Skeletal muscle satellite cell (primary cell): ENCODE measurements at regions not wholly inside any gene's neighbourhood (a gene's known extent, or its start where the extent isn't known, plus 50 kb on each side); places are given as distances from the start of the nearest gene placed in this dataset.

ENCODE experiments used
- H3K27me3 ChIP-seq: 2 replicates; pipeline ENCODE4 v1.7.0; 2013; ENCODE audit warnings: low read length; ENCODE audit not compliant: control insufficient read depth, insufficient read depth
- H3K36me3 ChIP-seq: 2 replicates; pipeline ENCODE4 v1.7.0; 2013; ENCODE audit warnings: mild to moderate bottlenecking, control low read depth, low read length; ENCODE audit not compliant: insufficient read depth
- H3K4me1 ChIP-seq: 2 replicates; pipeline ENCODE4 v1.7.0; 2013; ENCODE audit warnings: low read length; ENCODE audit not compliant: control insufficient read depth, insufficient read depth
- H3K4me2 ChIP-seq: 2 replicates; pipeline ENCODE4 v1.7.0; 2013; ENCODE audit warnings: mild to moderate bottlenecking, low read length
- H3K4me3 ChIP-seq: 2 replicates; pipeline ENCODE4 v1.7.0; 2013; ENCODE audit warnings: low read length
- H3K9ac ChIP-seq: 2 replicates; pipeline ENCODE4 v1.7.0; 2013; ENCODE audit warnings: mild to moderate bottlenecking, low read depth, low read length, moderate library complexity
- H3K9me3 ChIP-seq: replicated peaks from 2 replicates; pipeline ENCODE4 v1.7.0; 2013; ENCODE audit warnings: mild to moderate bottlenecking, control low read depth, low read length

DNA sequence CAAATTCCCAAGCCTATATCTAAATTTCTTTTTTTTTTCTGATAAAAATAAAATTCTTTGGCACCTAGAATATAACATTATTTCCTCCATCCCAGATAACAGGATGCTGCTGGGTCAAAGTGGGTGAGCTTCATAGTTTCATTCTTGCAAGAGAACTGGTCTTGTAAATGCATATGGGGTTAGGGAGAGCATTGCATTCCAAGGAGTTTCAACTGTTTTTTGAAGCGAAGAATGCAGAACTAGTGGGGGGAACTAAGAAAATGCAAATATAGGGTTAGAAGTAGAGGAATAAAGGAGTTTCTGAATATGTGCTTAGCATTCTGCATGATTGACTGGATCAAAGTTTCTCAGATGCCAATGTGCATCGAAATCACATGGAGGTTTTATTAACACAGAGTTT is 347.2 kb upstream of the XYLT1 start:
- Histone ChIP-seq H3K36me3 (no peaks in the 10 kb centered on the region), H3K9ac (no peak overlapping the region), H3K27me3 (no peaks in the 10 kb centered on the region), H3K9me3 (no peaks in the 10 kb centered on the region), H3K4me2 (no peak overlapping the region), H3K4me3 (no peak overlapping the region), H3K4me1 (no peaks in the 10 kb centered on the region)

DNA sequence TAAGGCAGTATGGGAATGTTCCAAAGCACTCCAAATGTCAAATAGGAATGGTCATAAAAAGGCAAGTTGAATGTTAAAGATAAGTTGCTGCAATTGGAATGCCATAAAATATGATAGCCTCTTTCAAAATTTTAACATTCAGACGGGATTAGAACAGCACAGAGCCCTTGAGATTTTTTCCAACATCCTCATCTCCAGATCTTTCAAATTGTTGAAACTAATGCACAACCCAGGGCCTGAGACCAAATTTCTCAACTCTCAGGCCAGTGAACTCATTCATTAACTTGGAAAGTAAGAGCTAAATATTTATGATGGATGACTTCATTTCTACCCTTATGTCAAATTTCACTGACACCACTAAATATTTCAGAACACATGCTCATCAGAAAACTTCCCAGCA is 346.5 kb upstream of the XYLT1 start:
- Histone ChIP-seq H3K4me1 (no peaks in the 10 kb centered on the region), H3K9me3 (no peaks in the 10 kb centered on the region), H3K4me3 (no peak overlapping the region), H3K4me2 (no peak overlapping the region), H3K9ac (no peak overlapping the region), H3K36me3 (no peaks in the 10 kb centered on the region), H3K27me3 (no peaks in the 10 kb centered on the region)

GRCh38 chr16:17812771-17813170 is 342.0 kb upstream of the XYLT1 start:
- Histone ChIP-seq H3K4me1 (no peaks in the 10 kb centered on the region), H3K4me2 (no peak overlapping the region), H3K4me3 (no peak overlapping the region)

GRCh38 chr16:17804857-17805256 is 334.1 kb upstream of the XYLT1 start:
- H3K9ac ChIP-seq, result no peak overlapping the region
- no peaks in the 10 kb centered on the region for H3K27me3 ChIP-seq
- no peaks in the 10 kb centered on the region for H3K9me3 ChIP-seq
- H3K4me1 ChIP-seq, result no peaks in the 10 kb centered on the region
- no peak overlapping the region for H3K4me2 ChIP-seq
- no peaks in the 10 kb centered on the region for H3K36me3 ChIP-seq
- H3K4me3 ChIP-seq, result no peak overlapping the region

More at GRCh38 chr16:17812771-17813170, 342.0 kb upstream of the XYLT1 start:
- Histone ChIP-seq H3K27me3 (no peaks in the 10 kb centered on the region), H3K36me3 (no peaks in the 10 kb centered on the region), H3K9me3 (no peaks in the 10 kb centered on the region), H3K9ac (no peak overlapping the region)

- Histone ChIP-seq H3K4me3 (no peak overlapping the region), H3K4me2 (no peak overlapping the region), H3K36me3 (no peaks in the 10 kb centered on the region), H3K4me1 (no peaks in the 10 kb centered on the region), H3K27me3 (no peaks in the 10 kb centered on the region), H3K9ac (no peak overlapping the region), H3K9me3 (no peaks in the 10 kb centered on the region)
Observed at GRCh38 chr16:17803625-17804410, 333.1 kb upstream of the XYLT1 start.

GRCh38 chr16:17802571-17802970 is 331.8 kb upstream of the XYLT1 start:
- H3K9ac ChIP-seq, result no peak overlapping the region
- H3K9me3 ChIP-seq, result no peaks in the 10 kb centered on the region
- H3K4me2 ChIP-seq, result no peak overlapping the region
- no peak overlapping the region for H3K4me3 ChIP-seq
- no peaks in the 10 kb centered on the region for H3K36me3 ChIP-seq
- H3K27me3 ChIP-seq, result no peaks in the 10 kb centered on the region
- H3K4me1 ChIP-seq, result no peaks in the 10 kb centered on the region

DNA sequence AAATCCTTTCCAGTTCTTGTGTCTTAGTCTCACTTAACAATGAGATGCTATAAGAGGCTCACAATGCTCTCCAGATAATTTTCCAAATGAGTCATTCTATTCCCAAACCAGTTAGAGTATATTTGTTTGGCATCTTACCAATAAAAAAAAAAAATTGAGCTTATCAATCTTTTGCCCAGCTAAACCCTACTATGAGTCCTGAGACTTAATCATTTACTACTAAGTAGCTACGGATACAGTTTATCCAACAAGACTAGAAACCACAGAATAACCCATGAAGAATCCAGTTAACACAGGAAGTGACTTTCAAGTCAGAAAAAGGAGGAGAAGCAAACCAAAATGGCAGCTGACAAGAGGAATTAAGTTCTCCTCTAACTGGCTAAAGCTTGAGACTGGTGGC is 330.3 kb upstream of the XYLT1 start:
- Histone ChIP-seq H3K4me1 (no peaks in the 10 kb centered on the region), H3K4me3 (no peak overlapping the region), H3K27me3 (no peaks in the 10 kb centered on the region)

DNA sequence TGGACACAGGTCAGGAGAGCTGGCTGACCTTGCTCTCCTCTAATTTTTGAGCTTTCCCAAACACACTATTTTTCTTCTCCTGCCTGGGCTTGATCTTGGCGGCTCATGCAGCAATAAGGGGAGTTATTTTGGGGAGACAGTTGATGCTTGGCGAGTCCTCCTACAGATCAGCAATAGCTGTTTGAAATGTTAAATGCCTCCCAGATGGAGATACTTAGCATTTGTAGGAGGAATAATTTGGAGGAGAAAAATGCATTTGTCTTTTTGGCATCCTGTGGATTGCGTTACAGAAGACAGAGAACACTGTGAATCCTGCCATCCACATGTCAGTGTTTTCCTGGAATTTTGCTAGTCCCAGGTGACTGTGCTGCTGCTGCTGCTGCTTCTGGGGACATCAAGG is 328.0 kb upstream of the XYLT1 start:
- H3K4me3 ChIP-seq, result no peak overlapping the region
- no peaks in the 10 kb centered on the region for H3K27me3 ChIP-seq
- no peaks in the 10 kb centered on the region for H3K4me1 ChIP-seq
- no peaks in the 10 kb centered on the region for H3K36me3 ChIP-seq
- no peak overlapping the region for H3K9ac ChIP-seq
- H3K4me2 ChIP-seq, result no peak overlapping the region
- no peaks in the 10 kb centered on the region for H3K9me3 ChIP-seq

More for the DNA sequence above, 330.3 kb upstream of the XYLT1 start:
- no peak overlapping the region for H3K9ac ChIP-seq
- H3K4me2 ChIP-seq, result no peak overlapping the region
- H3K36me3 ChIP-seq, result no peaks in the 10 kb centered on the region
- H3K9me3 ChIP-seq, result no peaks in the 10 kb centered on the region

DNA sequence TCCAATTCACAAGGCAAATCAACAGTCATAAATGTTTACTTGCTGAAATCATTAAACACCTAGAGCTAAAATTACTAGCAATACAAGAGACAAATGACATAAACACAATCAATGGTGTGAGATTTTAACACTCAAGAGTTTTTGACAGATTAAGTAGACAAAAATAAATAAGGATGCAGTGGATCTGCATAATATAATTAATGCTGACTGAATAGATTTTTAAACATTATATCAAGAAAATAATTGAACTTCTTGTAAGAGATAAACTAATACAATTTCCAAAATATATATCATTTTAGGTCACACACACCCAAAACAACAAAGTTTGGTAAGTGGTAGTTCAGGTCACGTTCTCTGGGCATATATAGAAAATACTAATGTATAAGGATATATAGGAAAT is 322.6 kb upstream of the XYLT1 start:
- Histone ChIP-seq H3K4me2 (no peak overlapping the region), H3K36me3 (no peaks in the 10 kb centered on the region), H3K9ac (no peak overlapping the region), H3K27me3 (no peaks in the 10 kb centered on the region), H3K4me1 (no peaks in the 10 kb centered on the region), H3K4me3 (no peak overlapping the region), H3K9me3 (no peaks in the 10 kb centered on the region)

GRCh38 chr16:17784073-17784472 is 313.3 kb upstream of the XYLT1 start:
- H3K27me3 ChIP-seq, result no peaks in the 10 kb centered on the region
- H3K4me1 ChIP-seq, result no peaks in the 10 kb centered on the region
- no peaks in the 10 kb centered on the region for H3K36me3 ChIP-seq
- no peak overlapping the region for H3K9ac ChIP-seq
- no peak overlapping the region for H3K4me3 ChIP-seq
- H3K4me2 ChIP-seq, result no peak overlapping the region
- no peaks in the 10 kb centered on the region for H3K9me3 ChIP-seq

DNA sequence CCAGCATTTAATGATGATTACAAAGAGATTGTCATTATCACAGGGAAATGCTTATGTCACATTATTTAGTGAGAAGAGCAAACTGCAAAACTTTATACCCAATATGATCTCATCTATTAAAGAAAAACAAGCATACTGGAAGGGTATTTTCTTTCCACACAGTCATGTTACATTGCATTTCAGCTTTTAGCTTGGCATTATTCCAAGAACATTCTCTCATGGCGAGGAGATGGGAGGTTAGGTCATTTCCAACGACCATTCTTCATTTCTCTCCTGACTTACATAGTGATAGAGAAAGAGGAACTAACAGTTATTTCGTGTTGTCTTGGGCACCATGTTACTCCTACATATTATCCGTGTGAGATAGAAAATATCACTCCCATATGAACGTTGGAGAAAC is 309.4 kb upstream of the XYLT1 start:
- no peaks in the 10 kb centered on the region for H3K9me3 ChIP-seq

DNA sequence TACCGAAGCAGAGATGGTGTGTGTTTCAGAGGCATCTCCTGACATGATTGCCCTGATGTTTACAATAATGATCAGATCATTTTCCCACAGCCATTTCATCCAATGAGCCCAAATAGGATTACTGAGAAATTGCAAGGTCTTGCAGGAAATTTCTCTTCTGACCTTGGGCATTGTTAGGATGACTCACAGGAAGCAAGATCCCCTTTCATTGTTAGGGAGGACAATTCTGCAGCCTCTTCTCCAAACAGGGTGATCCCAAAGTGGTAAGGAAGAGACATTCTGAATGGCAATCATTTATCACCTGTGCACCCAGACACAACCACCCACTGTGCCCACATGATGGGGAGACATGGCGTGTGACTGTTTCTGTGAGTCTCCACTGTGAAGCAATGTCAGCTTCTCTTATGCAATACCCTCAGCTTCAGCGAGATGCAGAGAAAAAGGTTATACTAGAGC is 306.7 kb upstream of the XYLT1 start:
- H3K4me3 ChIP-seq, result no peak overlapping the region
- H3K9ac ChIP-seq, result no peak overlapping the region
- H3K4me1 ChIP-seq, result no peaks in the 10 kb centered on the region
- H3K4me2 ChIP-seq, result no peak overlapping the region
- no peaks in the 10 kb centered on the region for H3K36me3 ChIP-seq
- H3K9me3 ChIP-seq, result no peaks in the 10 kb centered on the region
- no peaks in the 10 kb centered on the region for H3K27me3 ChIP-seq

More for the DNA sequence above, 309.4 kb upstream of the XYLT1 start:
- H3K4me1 ChIP-seq, result no peaks in the 10 kb centered on the region
- H3K9ac ChIP-seq, result no peak overlapping the region
- no peak overlapping the region for H3K4me2 ChIP-seq
- no peaks in the 10 kb centered on the region for H3K36me3 ChIP-seq
- no peaks in the 10 kb centered on the region for H3K27me3 ChIP-seq
- H3K4me3 ChIP-seq, result no peak overlapping the region
